Parathyroid adenoma (tissue), 2 donors: ENCODE measurements at regions not wholly inside any gene's neighbourhood (a gene's known extent, or its start where the extent isn't known, plus 50 kb on each side); places are given as distances from the start of the nearest gene placed in this dataset.
"Not testable (repeated sequence)": the region's sequence is repeated elsewhere in the genome, so short reads cannot be mapped to it uniquely, and the experiment has no call there.

Experiments
- H2AFZ ChIP-seq: fragments of 300-600 bp; sonication (generic); one replicate; pipeline ENCODE4 v1.7.0; 2017; ENCODE audit warnings: antibody characterized with exemption, mild to moderate bottlenecking
- H3K27ac ChIP-seq: fragments of 300-600 bp; sonication (generic); one replicate; pipeline ENCODE4 v1.7.0; 2017
- H3K27me3 ChIP-seq: fragments of 300-600 bp; sonication (generic); one replicate; pipeline ENCODE4 v1.7.0; 2017; ENCODE audit warnings: low read length; ENCODE audit not compliant: control insufficient read depth, insufficient read depth
- H3K36me3 ChIP-seq: fragments of 300-600 bp; sonication (generic); one replicate; pipeline ENCODE4 v1.7.0; 2017; ENCODE audit warnings: low read length; ENCODE audit not compliant: control insufficient read depth, insufficient read depth
- H3K4me1 ChIP-seq: fragments of 300-600 bp; sonication (generic); one replicate; pipeline ENCODE4 v1.7.0; 2017; ENCODE audit warnings: control low read depth
- H3K4me2 ChIP-seq: fragments of 300-600 bp; sonication (generic); one replicate; pipeline ENCODE4 v1.7.0; 2017; ENCODE audit warnings: low read length
- H3K4me3 ChIP-seq: fragments of 300-600 bp; sonication (generic); one replicate; pipeline ENCODE4 v1.7.0; 2017; ENCODE audit warnings: low read depth, low read length
- H3K79me2 ChIP-seq: fragments of 300-600 bp; sonication (generic); one replicate; pipeline ENCODE4 v1.7.0; 2017; ENCODE audit warnings: control low read depth
- H3K9ac ChIP-seq: fragments of 300-600 bp; sonication (generic); one replicate; pipeline ENCODE4 v1.7.0; 2017; ENCODE audit warnings: mild to moderate bottlenecking
- H3K9me3 ChIP-seq: fragments of 300-600 bp; sonication (generic); one replicate; pipeline ENCODE4 v1.7.0; 2017; ENCODE audit warnings: low read length; ENCODE audit not compliant: control insufficient read depth
- TF ChIP-seq, protein P1 (sequence below): fragments of 300-600 bp; sonication (generic); IDR thresholded peaks from one replicate; pipeline ENCODE4 v1.7.0; 2017; ENCODE audit warnings: antibody characterized with exemption, mild to moderate bottlenecking
- donor health status: primary hyperparathyroidism.

DNA sequence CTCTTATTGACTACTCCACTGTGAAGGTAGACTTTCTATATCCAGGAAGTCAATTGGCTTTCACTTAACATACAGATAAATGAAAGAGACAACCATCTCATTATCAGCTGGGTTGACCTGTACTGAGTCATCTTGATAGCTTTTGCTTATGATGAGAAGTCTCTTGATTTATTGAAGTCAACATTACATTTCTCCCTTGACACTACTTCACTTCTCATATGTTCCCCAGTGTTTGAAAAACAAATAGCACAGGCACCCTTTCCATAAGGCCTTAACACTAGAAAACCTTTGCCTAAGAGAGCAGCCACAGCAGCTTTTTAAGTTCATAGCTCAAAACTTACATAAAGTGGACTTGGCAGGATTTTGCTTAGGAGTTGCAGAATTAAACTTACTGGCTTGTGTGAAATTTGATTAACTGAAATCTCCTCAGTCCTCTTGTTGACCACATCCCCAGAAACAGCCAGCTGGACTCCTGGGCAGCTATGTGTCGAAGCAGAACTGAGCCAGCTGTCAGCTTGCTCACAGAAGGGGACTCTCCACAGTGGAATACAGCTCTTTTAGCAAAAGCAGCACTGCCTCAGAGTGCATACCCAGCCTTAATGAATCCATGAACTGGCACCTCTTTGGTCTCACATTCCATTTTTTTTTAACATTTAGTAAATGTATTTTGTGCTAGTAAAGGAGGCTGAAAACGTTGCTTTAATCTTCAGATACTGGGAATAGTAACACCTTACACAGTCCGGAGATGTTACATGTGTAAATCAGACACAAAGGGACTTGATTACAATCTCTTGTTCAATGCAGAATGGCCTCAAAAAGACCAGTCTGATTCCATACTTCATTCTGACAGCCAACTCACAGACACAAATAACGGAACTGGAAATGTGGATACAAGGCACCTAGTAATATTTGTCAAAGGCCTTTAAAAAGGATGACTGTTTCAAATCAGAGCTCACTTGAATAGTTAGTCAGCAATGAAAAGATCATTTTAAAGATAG is 1532.7 kb downstream of the HACE1 start:
- TF ChIP-seq, protein P1, sequence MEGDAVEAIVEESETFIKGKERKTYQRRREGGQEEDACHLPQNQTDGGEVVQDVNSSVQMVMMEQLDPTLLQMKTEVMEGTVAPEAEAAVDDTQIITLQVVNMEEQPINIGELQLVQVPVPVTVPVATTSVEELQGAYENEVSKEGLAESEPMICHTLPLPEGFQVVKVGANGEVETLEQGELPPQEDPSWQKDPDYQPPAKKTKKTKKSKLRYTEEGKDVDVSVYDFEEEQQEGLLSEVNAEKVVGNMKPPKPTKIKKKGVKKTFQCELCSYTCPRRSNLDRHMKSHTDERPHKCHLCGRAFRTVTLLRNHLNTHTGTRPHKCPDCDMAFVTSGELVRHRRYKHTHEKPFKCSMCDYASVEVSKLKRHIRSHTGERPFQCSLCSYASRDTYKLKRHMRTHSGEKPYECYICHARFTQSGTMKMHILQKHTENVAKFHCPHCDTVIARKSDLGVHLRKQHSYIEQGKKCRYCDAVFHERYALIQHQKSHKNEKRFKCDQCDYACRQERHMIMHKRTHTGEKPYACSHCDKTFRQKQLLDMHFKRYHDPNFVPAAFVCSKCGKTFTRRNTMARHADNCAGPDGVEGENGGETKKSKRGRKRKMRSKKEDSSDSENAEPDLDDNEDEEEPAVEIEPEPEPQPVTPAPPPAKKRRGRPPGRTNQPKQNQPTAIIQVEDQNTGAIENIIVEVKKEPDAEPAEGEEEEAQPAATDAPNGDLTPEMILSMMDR: no peak
- no peak overlapping the region for H2AFZ ChIP-seq
- H3K79me2 ChIP-seq: no peaks in the 10 kb centered on the region
- no peaks in the 10 kb centered on the region for H3K4me1 ChIP-seq
- H3K9ac ChIP-seq: no peak overlapping the region
- H3K27ac ChIP-seq: no peak overlapping the region
- no peak overlapping the region for H3K4me3 ChIP-seq
- no peaks in the 10 kb centered on the region for H3K36me3 ChIP-seq
- H3K27me3 ChIP-seq: no peaks in the 10 kb centered on the region
- no peaks in the 10 kb centered on the region for H3K9me3 ChIP-seq
- H3K4me2 ChIP-seq: no peak overlapping the region

DNA sequence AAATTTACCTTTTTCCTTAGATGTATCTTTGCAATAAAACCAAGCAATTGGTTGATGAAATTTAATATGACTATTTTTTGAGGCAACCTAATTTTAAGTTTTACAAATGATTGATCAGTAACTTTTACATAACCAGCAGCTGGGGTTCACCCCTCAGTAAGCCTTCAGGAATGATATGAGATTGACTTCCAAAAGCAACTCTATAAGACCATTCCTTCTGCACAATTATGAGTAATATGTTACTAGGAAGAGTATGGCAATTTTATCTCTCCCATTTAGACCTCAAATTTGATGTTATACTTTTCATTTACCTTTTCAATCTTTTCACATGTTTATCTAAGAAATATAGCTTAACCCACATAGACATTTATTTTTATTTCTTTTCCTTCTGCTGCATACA is 1546.3 kb downstream of the HACE1 start:
- TF ChIP-seq, protein P1: no peak
- Histone ChIP-seq H3K4me2 (no peak overlapping the region), H3K79me2 (no peaks in the 10 kb centered on the region), H3K36me3 (no peaks in the 10 kb centered on the region), H3K4me1 (no peaks in the 10 kb centered on the region), H3K9me3 (no peaks in the 10 kb centered on the region), H2AFZ (no peak overlapping the region), H3K27ac (no peak overlapping the region), H3K4me3 (no peak overlapping the region), H3K9ac (no peak overlapping the region), H3K27me3 (no peaks in the 10 kb centered on the region)

DNA sequence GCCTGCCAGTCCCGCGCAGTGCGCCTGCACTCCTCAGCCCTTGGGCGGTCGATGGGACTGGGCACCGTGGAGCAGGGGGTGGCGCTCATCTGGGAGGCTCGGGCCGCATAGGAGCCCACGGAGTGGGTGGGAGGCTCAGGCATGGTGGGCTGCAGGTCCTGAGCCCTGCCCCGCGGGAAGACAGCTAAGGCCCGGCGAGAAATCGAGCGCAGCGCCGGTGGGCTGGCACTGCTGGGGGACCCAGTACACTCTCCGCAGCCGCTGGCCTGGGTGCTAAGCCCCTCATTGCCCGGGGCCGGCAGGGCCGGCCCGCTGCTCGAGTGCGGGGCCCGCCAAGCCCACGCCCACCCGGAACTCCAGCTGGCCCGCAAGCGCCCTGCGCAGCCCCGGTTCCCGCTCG is 1565.3 kb downstream of the HACE1 start:
- H3K27ac ChIP-seq, H3K9me3 ChIP-seq, H3K4me3 ChIP-seq, H2AFZ ChIP-seq, H3K4me1 ChIP-seq, H3K4me2 ChIP-seq, H3K27me3 ChIP-seq, H3K36me3 ChIP-seq, H3K9ac ChIP-seq, H3K79me2 ChIP-seq: not testable (repeated sequence)

DNA sequence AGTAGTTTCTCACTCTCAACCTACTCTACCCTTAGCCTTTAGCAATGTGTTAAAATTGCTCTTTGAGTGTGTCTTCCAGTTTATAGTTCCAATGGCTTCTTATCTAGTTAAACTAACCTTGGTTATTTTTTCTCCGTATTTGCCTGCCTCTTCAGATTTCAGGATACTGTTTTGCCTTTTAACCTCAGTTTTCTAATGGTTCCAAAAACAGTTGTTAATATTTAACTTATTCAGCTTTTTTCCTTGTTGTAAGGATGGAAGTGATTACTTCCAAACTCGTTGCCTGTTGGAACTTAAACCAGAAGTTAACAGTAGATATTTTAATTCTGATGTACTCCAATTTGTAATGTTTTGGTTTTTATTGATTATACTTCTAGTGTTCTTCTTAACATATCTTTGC is 1574.9 kb downstream of the HACE1 start:
- no peaks in the 10 kb centered on the region for H3K4me1 ChIP-seq
- no peaks in the 10 kb centered on the region for H3K79me2 ChIP-seq
- H3K36me3 ChIP-seq: no peaks in the 10 kb centered on the region
- H2AFZ ChIP-seq: no peak overlapping the region
- TF ChIP-seq, protein P1: no peak
- H3K9ac ChIP-seq: no peak overlapping the region
- no peaks in the 10 kb centered on the region for H3K9me3 ChIP-seq
- no peaks in the 10 kb centered on the region for H3K27me3 ChIP-seq
- H3K4me3 ChIP-seq: no peak overlapping the region
- no peak overlapping the region for H3K4me2 ChIP-seq
- no peak overlapping the region for H3K27ac ChIP-seq

DNA sequence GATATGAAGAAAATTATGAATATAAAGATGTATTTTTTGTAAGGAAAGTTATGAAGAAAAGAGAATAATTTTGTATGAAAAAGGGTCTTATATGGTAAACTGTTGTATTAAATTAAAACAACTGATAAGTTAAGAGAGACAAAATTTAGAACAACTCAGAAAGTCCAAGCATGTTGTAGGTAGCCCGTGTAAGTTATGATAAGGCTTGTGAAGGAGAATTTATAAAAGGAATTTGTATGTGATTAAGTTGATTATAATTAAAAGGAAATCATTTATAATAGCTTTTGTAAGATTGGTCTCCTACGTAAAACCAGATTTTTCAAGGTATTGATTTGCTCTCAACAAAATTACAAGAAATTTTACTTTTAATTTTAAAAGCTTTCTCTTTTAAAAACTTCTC is 1579.3 kb downstream of the HACE1 start:
- Histone ChIP-seq H3K9ac (no peak overlapping the region), H3K27ac (no peak overlapping the region), H2AFZ (no peak overlapping the region), H3K4me1 (no peaks in the 10 kb centered on the region), H3K79me2 (no peaks in the 10 kb centered on the region), H3K27me3 (no peaks in the 10 kb centered on the region), H3K4me2 (no peak overlapping the region), H3K4me3 (no peak overlapping the region), H3K9me3 (no peaks in the 10 kb centered on the region), H3K36me3 (no peaks in the 10 kb centered on the region)
- TF ChIP-seq, protein P1: no peak
